SK-N-SH (cell line): ENCODE measurements at regions not wholly inside any gene's neighbourhood (a gene's known extent, or its start where the extent isn't known, plus 50 kb on each side); places are given as distances from the start of the nearest gene placed in this dataset.

ENCODE experiments used
- CTCF ChIA-PET: fragments of 300-600, 350-600 bp; formaldehyde crosslinking; extraction: SDS; loops from one replicate; lab custom pipeline; 2021; lab: Yijun Ruan, JAX
- POLR2A ChIA-PET: fragments of 350-600 bp; sonication (Branson Sonifier 250); formaldehyde crosslinking; extraction: SDS; loops from one replicate; lab custom pipeline; 2020; ENCODE audit warnings: antibody characterized with exemption, inconsistent platforms; lab: Yijun Ruan, JAX
- DNase-seq: peaks from one replicate; pipeline ENCODE4 v3.0.0; 2012
- H2AFZ ChIP-seq: fragments of 200-600 bp; sonication (generic); 2 replicates; pipeline ENCODE4 v1.8.1; 2016; ENCODE audit warnings: antibody characterized with exemption, mild to moderate bottlenecking, low read depth
- H3F3A ChIP-seq: fragments of 200-600 bp; sonication (generic); replicated peaks from 2 replicates; pipeline ENCODE3; 2016; ENCODE audit warnings: antibody characterized with exemption, mild to moderate bottlenecking; ENCODE audit not compliant: insufficient read depth
- H3K27ac ChIP-seq, 2 experiments: fragments of 200-500 bp in 1 of 2; fragments of 200-600 bp in 1 of 2; sonication (Bioruptor generic) in 1 of 2; sonication (generic), shearing (Covaris generic) in 1 of 2; 2 replicates each; pipeline versions ENCODE4 v1.5.1 to v1.6.1; 2014 to 2016; ENCODE audit warnings: low read depth in 2 of 2, inconsistent platforms in 1 of 2, low read length in 1 of 2, mild to moderate bottlenecking in 1 of 2, mixed read lengths in 1 of 2
- H3K27me3 ChIP-seq: fragments of 200-600 bp; sonication (generic), shearing (Covaris generic); 2 replicates; pipeline ENCODE4 v1.6.1; 2016; ENCODE audit warnings: mixed run types; ENCODE audit not compliant: insufficient read depth
- H3K36me3 ChIP-seq, 2 experiments: fragments of 200-500 bp in 1 of 2; fragments of 200-600 bp in 1 of 2; sonication (Bioruptor generic) in 1 of 2; sonication (generic) in 1 of 2; replicated peaks in 1 of 2; 2 replicates each; pipeline versions ENCODE3 to v1.5.1; 2014 to 2016; ENCODE audit warnings: low read length in 1 of 2, mild to moderate bottlenecking in 1 of 2; ENCODE audit not compliant: insufficient read depth in 2 of 2, control insufficient read depth in 1 of 2
- H3K4me1 ChIP-seq, 2 experiments: fragments of 200-500 bp in 1 of 2; fragments of 200-600 bp in 1 of 2; sonication (Bioruptor generic) in 1 of 2; sonication (generic), shearing (Covaris generic) in 1 of 2; 2 replicates each; pipeline versions ENCODE4 v1.5.1 to v1.6.1; 2014 to 2016; ENCODE audit warnings: low read depth in 1 of 2, low read length in 1 of 2, mixed run types in 1 of 2; ENCODE audit not compliant: insufficient read depth in 2 of 2, control insufficient read depth in 1 of 2
- H3K4me2 ChIP-seq: fragments of 200-600 bp; sonication (generic), shearing (Covaris generic); 2 replicates; pipeline ENCODE4 v1.6.1; 2017; ENCODE audit warnings: mixed run types
- H3K4me3 ChIP-seq, 2 experiments: fragments of 200-500 bp in 1 of 2; fragments of 200-600 bp in 1 of 2; sonication (Bioruptor generic) in 1 of 2; sonication (generic), shearing (Covaris generic) in 1 of 2; 2 replicates each; pipeline versions ENCODE4 v1.5.1 to v1.8.1; 2014 to 2016; ENCODE audit warnings: low read depth in 2 of 2, inconsistent platforms in 1 of 2, low read length in 1 of 2, mild to moderate bottlenecking in 1 of 2, mixed read lengths in 1 of 2, moderate library complexity in 1 of 2
- H3K79me2 ChIP-seq: fragments of 200-600 bp; sonication (generic); 2 replicates; pipeline ENCODE4 v1.8.1; 2017; ENCODE audit warnings: mild to moderate bottlenecking; ENCODE audit not compliant: insufficient read depth
- H3K9ac ChIP-seq: fragments of 200-600 bp; sonication (generic); 2 replicates; pipeline ENCODE4 v1.6.1; 2017; ENCODE audit warnings: mixed run types
- H3K9me2 ChIP-seq: fragments of 200-600 bp; sonication (generic); 2 replicates; pipeline ENCODE4 v1.6.1; 2017; ENCODE audit warnings: mixed run types
- H3K9me3 ChIP-seq: fragments of 200-600 bp; sonication (generic); 2 replicates; pipeline ENCODE4 v1.6.1; 2017; ENCODE audit warnings: mixed run types, mild to moderate bottlenecking, moderate library complexity
- H4K20me1 ChIP-seq: fragments of 200-600 bp; sonication (generic); 2 replicates; pipeline ENCODE4 v1.6.1; 2017; ENCODE audit warnings: mild to moderate bottlenecking, mixed run types; ENCODE audit not compliant: insufficient read depth
- CHD2 ChIP-seq: fragments of 150-350 bp; IDR thresholded peaks from 2 replicates; pipeline ENCODE4 v1.6.1; 2018; ENCODE audit warnings: low read length; ENCODE audit not compliant: partially characterized antibody
- ELF1 ChIP-seq: IDR thresholded peaks from 2 replicates; pipeline ENCODE4 v1.4.0; 2012
- EZH2phosphoT487 ChIP-seq: fragments of 200-600 bp; sonication (generic); IDR thresholded peaks from 2 replicates; pipeline ENCODE4 v1.6.1; 2017; ENCODE audit warnings: low read depth, mixed run types, mild to moderate bottlenecking, antibody characterized with exemption, moderate library complexity, borderline replicate concordance
- FOSL2 ChIP-seq: IDR thresholded peaks from 2 replicates; pipeline ENCODE4 v1.4.0; 2012; ENCODE audit warnings: low read depth, mild to moderate bottlenecking, moderate library complexity, borderline replicate concordance
- GABPA ChIP-seq: IDR thresholded peaks from 2 replicates; pipeline ENCODE4 v1.4.0; 2012; ENCODE audit warnings: low read depth, mild to moderate bottlenecking
- GATA2 ChIP-seq: sonication (generic); formaldehyde crosslinking; IDR thresholded peaks from 2 replicates; pipeline ENCODE4 v1.5.0; 2020; ENCODE audit warnings: mild to moderate bottlenecking, missing genetic modification reagents
- NRF1 ChIP-seq: IDR thresholded peaks from 2 replicates; pipeline ENCODE4 v1.6.1; 2012; ENCODE audit warnings: low read depth, mild to moderate bottlenecking, low read length
- RAD21 ChIP-seq: IDR thresholded peaks from 2 replicates; pipeline ENCODE4 v1.6.1; 2012; ENCODE audit warnings: mild to moderate bottlenecking, low read length
- RXRA ChIP-seq: IDR thresholded peaks from 2 replicates; pipeline ENCODE4 v1.4.0; 2012; ENCODE audit warnings: low read depth, mild to moderate bottlenecking, borderline replicate concordance
- SMC3 ChIP-seq: IDR thresholded peaks from 2 replicates; pipeline ENCODE4 v1.6.1; 2012; ENCODE audit warnings: low read depth, low read length, improper control_type of control experiment
- TAF1 ChIP-seq: IDR thresholded peaks from 2 replicates; pipeline ENCODE4 v1.6.1; 2012; ENCODE audit warnings: low read depth, mild to moderate bottlenecking, low read length, moderate library complexity, borderline replicate concordance
- TCF12 ChIP-seq: IDR thresholded peaks from 2 replicates; pipeline ENCODE4 v1.4.0; 2012
- YY1 ChIP-seq: IDR thresholded peaks from 2 replicates; pipeline ENCODE4 v1.4.0; 2012; ENCODE audit warnings: low read depth, mild to moderate bottlenecking
- TF ChIP-seq, protein P1 (sequence below): fragments of 150-350 bp; IDR thresholded peaks from 2 replicates; pipeline ENCODE4 v1.6.1; 2016; ENCODE audit warnings: mild to moderate bottlenecking, low read depth, low read length
- TF ChIP-seq, protein P2 (sequence below): IDR thresholded peaks from 2 replicates; pipeline ENCODE4 v1.4.0; 2012; ENCODE audit warnings: low read depth
- TF ChIP-seq, protein P3 (sequence below): fragments of 200-600 bp; sonication (generic); IDR thresholded peaks from 2 replicates; pipeline ENCODE4 v1.6.1; 2017; ENCODE audit warnings: antibody characterized with exemption, mild to moderate bottlenecking, moderate library complexity
- TF ChIP-seq, protein P4 (sequence below): IDR thresholded peaks from 2 replicates; pipeline ENCODE4 v1.4.0; 2012; ENCODE audit warnings: low read depth, borderline replicate concordance
- TF ChIP-seq, protein P5 (sequence below): IDR thresholded peaks from 2 replicates; pipeline ENCODE4; 2012
- TF ChIP-seq, protein P6 (sequence below): fragments of 150-350 bp; IDR thresholded peaks from 2 replicates; pipeline ENCODE4 v1.6.1; 2017; ENCODE audit warnings: antibody characterized with exemption, low read length, low read depth, borderline replicate concordance

DNA sequence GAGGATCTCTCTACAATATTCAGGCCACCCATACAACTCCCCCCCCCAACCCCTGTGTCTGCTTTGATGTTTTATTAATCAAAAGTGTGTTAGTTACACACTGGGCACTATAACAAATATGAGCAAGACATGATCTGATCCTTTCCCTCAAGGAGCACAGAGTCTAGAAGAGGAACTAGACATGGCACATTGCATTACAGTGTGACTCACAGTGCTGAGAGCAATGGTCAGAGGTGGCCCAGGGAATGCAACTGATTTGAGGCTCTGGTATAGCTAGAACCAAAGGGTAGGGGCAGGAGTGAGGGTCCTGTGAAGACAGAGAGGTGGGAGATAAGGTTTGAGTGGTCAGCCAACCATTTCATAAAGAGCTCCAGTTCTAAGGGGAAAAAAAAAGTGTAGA lies 539.2 kb downstream of the ACTL7B start:
- POLR2A ChIA-PET, result no interaction called here
- no peak for DNase-seq
- CTCF ChIA-PET, result no interaction called here

More for the DNA sequence above, 539.2 kb downstream of the ACTL7B start:
- no peaks in the 10 kb centered on the region for H3K36me3 ChIP-seq
- TF ChIP-seq GABPA, result no peak
- no peak for TF ChIP-seq EZH2phosphoT487
- no peak for TF ChIP-seq CHD2
- TF ChIP-seq, protein P1, sequence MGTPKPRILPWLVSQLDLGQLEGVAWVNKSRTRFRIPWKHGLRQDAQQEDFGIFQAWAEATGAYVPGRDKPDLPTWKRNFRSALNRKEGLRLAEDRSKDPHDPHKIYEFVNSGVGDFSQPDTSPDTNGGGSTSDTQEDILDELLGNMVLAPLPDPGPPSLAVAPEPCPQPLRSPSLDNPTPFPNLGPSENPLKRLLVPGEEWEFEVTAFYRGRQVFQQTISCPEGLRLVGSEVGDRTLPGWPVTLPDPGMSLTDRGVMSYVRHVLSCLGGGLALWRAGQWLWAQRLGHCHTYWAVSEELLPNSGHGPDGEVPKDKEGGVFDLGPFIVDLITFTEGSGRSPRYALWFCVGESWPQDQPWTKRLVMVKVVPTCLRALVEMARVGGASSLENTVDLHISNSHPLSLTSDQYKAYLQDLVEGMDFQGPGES, result no peak
- TF ChIP-seq RAD21, result no peak
- TF ChIP-seq, protein P2, sequence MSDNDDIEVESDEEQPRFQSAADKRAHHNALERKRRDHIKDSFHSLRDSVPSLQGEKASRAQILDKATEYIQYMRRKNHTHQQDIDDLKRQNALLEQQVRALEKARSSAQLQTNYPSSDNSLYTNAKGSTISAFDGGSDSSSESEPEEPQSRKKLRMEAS, result no peak
- TF ChIP-seq ELF1, result no peak
- TF ChIP-seq, protein P3, sequence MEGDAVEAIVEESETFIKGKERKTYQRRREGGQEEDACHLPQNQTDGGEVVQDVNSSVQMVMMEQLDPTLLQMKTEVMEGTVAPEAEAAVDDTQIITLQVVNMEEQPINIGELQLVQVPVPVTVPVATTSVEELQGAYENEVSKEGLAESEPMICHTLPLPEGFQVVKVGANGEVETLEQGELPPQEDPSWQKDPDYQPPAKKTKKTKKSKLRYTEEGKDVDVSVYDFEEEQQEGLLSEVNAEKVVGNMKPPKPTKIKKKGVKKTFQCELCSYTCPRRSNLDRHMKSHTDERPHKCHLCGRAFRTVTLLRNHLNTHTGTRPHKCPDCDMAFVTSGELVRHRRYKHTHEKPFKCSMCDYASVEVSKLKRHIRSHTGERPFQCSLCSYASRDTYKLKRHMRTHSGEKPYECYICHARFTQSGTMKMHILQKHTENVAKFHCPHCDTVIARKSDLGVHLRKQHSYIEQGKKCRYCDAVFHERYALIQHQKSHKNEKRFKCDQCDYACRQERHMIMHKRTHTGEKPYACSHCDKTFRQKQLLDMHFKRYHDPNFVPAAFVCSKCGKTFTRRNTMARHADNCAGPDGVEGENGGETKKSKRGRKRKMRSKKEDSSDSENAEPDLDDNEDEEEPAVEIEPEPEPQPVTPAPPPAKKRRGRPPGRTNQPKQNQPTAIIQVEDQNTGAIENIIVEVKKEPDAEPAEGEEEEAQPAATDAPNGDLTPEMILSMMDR, result no peak
- TF ChIP-seq, protein P4, sequence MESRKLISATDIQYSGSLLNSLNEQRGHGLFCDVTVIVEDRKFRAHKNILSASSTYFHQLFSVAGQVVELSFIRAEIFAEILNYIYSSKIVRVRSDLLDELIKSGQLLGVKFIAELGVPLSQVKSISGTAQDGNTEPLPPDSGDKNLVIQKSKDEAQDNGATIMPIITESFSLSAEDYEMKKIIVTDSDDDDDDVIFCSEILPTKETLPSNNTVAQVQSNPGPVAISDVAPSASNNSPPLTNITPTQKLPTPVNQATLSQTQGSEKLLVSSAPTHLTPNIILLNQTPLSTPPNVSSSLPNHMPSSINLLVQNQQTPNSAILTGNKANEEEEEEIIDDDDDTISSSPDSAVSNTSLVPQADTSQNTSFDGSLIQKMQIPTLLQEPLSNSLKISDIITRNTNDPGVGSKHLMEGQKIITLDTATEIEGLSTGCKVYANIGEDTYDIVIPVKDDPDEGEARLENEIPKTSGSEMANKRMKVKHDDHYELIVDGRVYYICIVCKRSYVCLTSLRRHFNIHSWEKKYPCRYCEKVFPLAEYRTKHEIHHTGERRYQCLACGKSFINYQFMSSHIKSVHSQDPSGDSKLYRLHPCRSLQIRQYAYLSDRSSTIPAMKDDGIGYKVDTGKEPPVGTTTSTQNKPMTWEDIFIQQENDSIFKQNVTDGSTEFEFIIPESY, result no peak
- no peak for TF ChIP-seq TAF1
- no peak for TF ChIP-seq RXRA
- TF ChIP-seq YY1, result no peak
- TF ChIP-seq TCF12, result no peak
- no peak for TF ChIP-seq NRF1
- TF ChIP-seq, protein P5, sequence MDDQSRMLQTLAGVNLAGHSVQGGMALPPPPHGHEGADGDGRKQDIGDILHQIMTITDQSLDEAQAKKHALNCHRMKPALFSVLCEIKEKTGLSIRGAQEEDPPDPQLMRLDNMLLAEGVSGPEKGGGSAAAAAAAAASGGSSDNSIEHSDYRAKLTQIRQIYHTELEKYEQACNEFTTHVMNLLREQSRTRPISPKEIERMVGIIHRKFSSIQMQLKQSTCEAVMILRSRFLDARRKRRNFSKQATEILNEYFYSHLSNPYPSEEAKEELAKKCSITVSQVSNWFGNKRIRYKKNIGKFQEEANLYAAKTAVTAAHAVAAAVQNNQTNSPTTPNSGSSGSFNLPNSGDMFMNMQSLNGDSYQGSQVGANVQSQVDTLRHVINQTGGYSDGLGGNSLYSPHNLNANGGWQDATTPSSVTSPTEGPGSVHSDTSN, result no peak
- no peak for TF ChIP-seq FOSL2
- no peak for TF ChIP-seq GATA2
- no peak for TF ChIP-seq SMC3
- TF ChIP-seq, protein P6, sequence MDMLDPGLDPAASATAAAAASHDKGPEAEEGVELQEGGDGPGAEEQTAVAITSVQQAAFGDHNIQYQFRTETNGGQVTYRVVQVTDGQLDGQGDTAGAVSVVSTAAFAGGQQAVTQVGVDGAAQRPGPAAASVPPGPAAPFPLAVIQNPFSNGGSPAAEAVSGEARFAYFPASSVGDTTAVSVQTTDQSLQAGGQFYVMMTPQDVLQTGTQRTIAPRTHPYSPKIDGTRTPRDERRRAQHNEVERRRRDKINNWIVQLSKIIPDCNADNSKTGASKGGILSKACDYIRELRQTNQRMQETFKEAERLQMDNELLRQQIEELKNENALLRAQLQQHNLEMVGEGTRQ, result no peak
- TF ChIP-seq, all 33 proteins: peak for 0
- Histone ChIP-seq H3K9me2 (no peaks in the 10 kb centered on the region), H3K79me2 (no peaks in the 10 kb centered on the region), H2AFZ (no peak overlapping the region), H3K9ac (no peak overlapping the region), H3F3A (no peaks in the 10 kb centered on the region), H3K4me3 (no peak overlapping the region), H3K9me3 (no peaks in the 10 kb centered on the region), H4K20me1 (no peaks in the 10 kb centered on the region), H3K4me2 (no peak overlapping the region), H3K27me3 (no peaks in the 10 kb centered on the region), H3K4me1 (no peaks in the 10 kb centered on the region), H3K27ac (no peak overlapping the region)
